ENCODE measurements at regions not wholly inside any gene's neighbourhood (a gene's known extent, or its start where the extent isn't known, plus 50 kb on each side); places are given as distances from the start of the nearest gene placed in this dataset.

DNA sequence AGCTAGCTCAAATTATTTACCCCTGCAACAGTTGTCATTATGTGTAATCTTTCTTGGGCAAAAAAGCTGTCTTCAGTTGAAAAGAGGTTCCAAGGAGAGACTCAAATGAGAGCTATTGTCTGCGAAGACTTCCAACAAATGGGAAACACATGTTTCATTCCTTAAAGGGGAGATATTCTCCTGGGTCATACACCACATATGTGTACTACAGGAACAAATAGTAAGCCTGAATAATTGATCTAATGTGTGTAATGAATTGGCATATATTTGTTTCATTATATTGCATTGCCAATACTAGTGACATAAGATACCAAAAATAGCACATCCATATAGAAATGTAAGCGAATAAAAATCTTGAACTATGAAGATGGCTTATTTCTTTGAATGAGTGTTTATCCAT is 950.9 kb upstream of the NDST4 start:
- Mint-ChIP-seq H3K36me3 (no peaks in the 10 kb centered on the region), H3K4me3 (no peak overlapping the region), H3K27me3 (ENCODE audit: low read depth in 3 of 3) (peaks cover 0 to 1% (median 0%) of the 10 kb centered on the region in 3 donors), H3K27ac (no peak overlapping the region), H3K4me1 (no peaks in the 10 kb centered on the region), H3K9me3 (peaks cover 0 to 7% (median 1%) of the 10 kb centered on the region in 7 donors)
- no peak overlapping the region for H3K4me3 ChIP-seq (replicated peaks in 1 of 3; ENCODE audit: low read depth in 2 of 3, low read length in 3 of 3)
- no peak overlapping the region for H3K4me2 ChIP-seq (replicated peaks; ENCODE audit: extremely low read depth, low read length, poor library complexity, severe bottlenecking)
- H3K27me3 ChIP-seq (ENCODE audit: control insufficient read depth in 2 of 2, insufficient read depth in 2 of 2, low read length in 2 of 2), result no peaks in the 10 kb centered on the region
- H3K79me2 ChIP-seq (ENCODE audit: insufficient read depth, low read length), result no peaks in the 10 kb centered on the region
- no peak overlapping the region for H3K27ac ChIP-seq (ENCODE audit: low read depth in 1 of 2, low read length in 2 of 2)
- H4K20me1 ChIP-seq (ENCODE audit: insufficient read depth, low read length), result no peaks in the 10 kb centered on the region
- H3K9ac ChIP-seq (ENCODE audit: insufficient read depth, low read length, poor library complexity, severe bottlenecking), result no peak overlapping the region
- no peak overlapping the region for H2AFZ ChIP-seq (ENCODE audit: insufficient read depth, low read depth, low read length, poor library complexity, severe bottlenecking)
- TF ChIP-seq, protein P1, sequence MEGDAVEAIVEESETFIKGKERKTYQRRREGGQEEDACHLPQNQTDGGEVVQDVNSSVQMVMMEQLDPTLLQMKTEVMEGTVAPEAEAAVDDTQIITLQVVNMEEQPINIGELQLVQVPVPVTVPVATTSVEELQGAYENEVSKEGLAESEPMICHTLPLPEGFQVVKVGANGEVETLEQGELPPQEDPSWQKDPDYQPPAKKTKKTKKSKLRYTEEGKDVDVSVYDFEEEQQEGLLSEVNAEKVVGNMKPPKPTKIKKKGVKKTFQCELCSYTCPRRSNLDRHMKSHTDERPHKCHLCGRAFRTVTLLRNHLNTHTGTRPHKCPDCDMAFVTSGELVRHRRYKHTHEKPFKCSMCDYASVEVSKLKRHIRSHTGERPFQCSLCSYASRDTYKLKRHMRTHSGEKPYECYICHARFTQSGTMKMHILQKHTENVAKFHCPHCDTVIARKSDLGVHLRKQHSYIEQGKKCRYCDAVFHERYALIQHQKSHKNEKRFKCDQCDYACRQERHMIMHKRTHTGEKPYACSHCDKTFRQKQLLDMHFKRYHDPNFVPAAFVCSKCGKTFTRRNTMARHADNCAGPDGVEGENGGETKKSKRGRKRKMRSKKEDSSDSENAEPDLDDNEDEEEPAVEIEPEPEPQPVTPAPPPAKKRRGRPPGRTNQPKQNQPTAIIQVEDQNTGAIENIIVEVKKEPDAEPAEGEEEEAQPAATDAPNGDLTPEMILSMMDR (IDR thresholded peaks at IDR 0.05), result no peak
- no peaks in the 10 kb centered on the region for H3K9me3 ChIP-seq (replicated peaks in 1 of 2; ENCODE audit: control insufficient read depth in 1 of 2, insufficient read depth in 1 of 2, low read length in 2 of 2)
- no peak for DNase-seq
- WGBS (ENCODE audit: insufficient coverage), result no CpG with 5 or more reads among the region's 2 CpGs
- H3K36me3 ChIP-seq (replicated peaks in 1 of 2; ENCODE audit: control insufficient read depth in 1 of 2, insufficient read depth in 2 of 2, low read length in 2 of 2), result no peaks in the 10 kb centered on the region
- H3K4me1 ChIP-seq (ENCODE audit: control insufficient read depth in 1 of 2, insufficient read depth in 2 of 2, low read length in 2 of 2), result no peaks in the 10 kb centered on the region
- intact Hi-C loops (cut with micrococcal nuclease), result no loop called here

DNA sequence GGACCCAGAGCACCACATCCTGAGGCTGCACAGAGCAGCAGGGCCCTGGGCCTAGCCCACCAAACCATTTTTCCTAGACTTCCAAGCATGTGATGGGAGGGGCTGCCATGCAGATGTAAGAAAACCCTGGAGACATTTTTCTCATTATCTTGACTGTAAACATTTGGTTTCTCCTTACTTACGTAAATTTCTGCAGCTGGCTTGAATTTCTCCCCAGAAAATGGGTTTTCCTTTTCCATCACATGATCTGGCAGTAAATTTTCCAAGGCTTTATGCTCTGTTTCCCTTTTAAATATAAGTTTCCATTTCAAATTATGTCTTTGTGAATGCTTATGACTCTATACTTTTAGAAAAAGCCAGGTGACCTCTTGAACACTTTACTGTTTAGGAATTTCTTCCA is 945.9 kb upstream of the NDST4 start:
- Histone ChIP-seq H2AFZ (ENCODE audit: insufficient read depth, low read depth, low read length, poor library complexity, severe bottlenecking) (no peak overlapping the region), H3K4me2 (replicated peaks; ENCODE audit: extremely low read depth, low read length, poor library complexity, severe bottlenecking) (no peak overlapping the region), H3K36me3 (replicated peaks in 1 of 2; ENCODE audit: control insufficient read depth in 1 of 2, insufficient read depth in 2 of 2, low read length in 2 of 2) (no peaks in the 10 kb centered on the region), H3K4me3 (replicated peaks in 1 of 3; ENCODE audit: low read depth in 2 of 3, low read length in 3 of 3) (no peak overlapping the region), H3K27ac (ENCODE audit: low read depth in 1 of 2, low read length in 2 of 2) (no peak overlapping the region), H3K9me3 (replicated peaks in 1 of 2; ENCODE audit: control insufficient read depth in 1 of 2, insufficient read depth in 1 of 2, low read length in 2 of 2) (peaks cover 0 to 4% of the 10 kb centered on the region in 2 donors), H3K27me3 (ENCODE audit: control insufficient read depth in 2 of 2, insufficient read depth in 2 of 2, low read length in 2 of 2) (no peaks in the 10 kb centered on the region), H3K9ac (ENCODE audit: insufficient read depth, low read length, poor library complexity, severe bottlenecking) (no peak overlapping the region), H4K20me1 (ENCODE audit: insufficient read depth, low read length) (no peaks in the 10 kb centered on the region), H3K79me2 (ENCODE audit: insufficient read depth, low read length) (no peaks in the 10 kb centered on the region), H3K4me1 (ENCODE audit: control insufficient read depth in 1 of 2, insufficient read depth in 2 of 2, low read length in 2 of 2) (no peaks in the 10 kb centered on the region)
- peaks cover 0 to 6% (median 2%) of the 10 kb centered on the region in 7 donors for H3K9me3 Mint-ChIP-seq
- intact Hi-C loops (cut with micrococcal nuclease), result no loop called here
- TF ChIP-seq, protein P1 (IDR thresholded peaks at IDR 0.05), result no peak
- H3K4me1 Mint-ChIP-seq, result no peaks in the 10 kb centered on the region
- H3K27ac Mint-ChIP-seq, result no peak overlapping the region
- no CpG with 5 or more reads among the region's 1 CpG for whole genome bisulfite sequencing (ENCODE audit: insufficient coverage)
- no peak for DNase-seq
- H3K27me3 Mint-ChIP-seq (ENCODE audit: low read depth in 3 of 3), result no peaks in the 10 kb centered on the region
- no peaks in the 10 kb centered on the region for H3K36me3 Mint-ChIP-seq
- no peak overlapping the region for H3K4me3 Mint-ChIP-seq

All from CD14-positive monocyte (primary cell).